ENCODE measurements at regions not wholly inside any gene's neighbourhood (a gene's known extent, or its start where the extent isn't known, plus 50 kb on each side); places are given as distances from the start of the nearest gene placed in this dataset.

DNA sequence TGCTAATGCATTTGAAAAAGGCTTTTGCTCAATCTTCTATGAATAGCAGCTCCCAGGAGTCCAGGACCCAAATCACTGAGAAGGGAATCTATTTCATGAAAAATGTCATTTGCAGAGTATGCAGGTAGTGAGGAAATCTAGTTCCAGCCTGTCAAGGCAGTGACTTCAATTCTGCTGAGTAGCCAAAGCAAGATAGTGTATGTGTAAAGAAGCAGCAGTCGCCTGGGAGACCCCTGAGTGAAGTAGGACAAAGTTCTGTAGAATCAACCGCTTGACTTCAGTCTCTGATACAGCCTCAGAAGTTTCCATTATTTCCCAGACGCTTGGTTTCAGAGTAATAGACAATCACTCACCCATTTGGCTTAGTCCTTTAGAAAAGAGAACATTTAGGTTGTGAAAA is 435.6 kb upstream of the LRFN5 start:
- TF ChIP-seq, protein P1, sequence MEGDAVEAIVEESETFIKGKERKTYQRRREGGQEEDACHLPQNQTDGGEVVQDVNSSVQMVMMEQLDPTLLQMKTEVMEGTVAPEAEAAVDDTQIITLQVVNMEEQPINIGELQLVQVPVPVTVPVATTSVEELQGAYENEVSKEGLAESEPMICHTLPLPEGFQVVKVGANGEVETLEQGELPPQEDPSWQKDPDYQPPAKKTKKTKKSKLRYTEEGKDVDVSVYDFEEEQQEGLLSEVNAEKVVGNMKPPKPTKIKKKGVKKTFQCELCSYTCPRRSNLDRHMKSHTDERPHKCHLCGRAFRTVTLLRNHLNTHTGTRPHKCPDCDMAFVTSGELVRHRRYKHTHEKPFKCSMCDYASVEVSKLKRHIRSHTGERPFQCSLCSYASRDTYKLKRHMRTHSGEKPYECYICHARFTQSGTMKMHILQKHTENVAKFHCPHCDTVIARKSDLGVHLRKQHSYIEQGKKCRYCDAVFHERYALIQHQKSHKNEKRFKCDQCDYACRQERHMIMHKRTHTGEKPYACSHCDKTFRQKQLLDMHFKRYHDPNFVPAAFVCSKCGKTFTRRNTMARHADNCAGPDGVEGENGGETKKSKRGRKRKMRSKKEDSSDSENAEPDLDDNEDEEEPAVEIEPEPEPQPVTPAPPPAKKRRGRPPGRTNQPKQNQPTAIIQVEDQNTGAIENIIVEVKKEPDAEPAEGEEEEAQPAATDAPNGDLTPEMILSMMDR (IDR thresholded peaks at IDR 0.05; ENCODE audit: low read depth, low read length) = no peak
- no peak for DNase-seq
- Histone ChIP-seq H3K4me3 (ENCODE audit: low read depth, low read length) (no peak overlapping the region), H3K36me3 (no peaks in the 10 kb centered on the region), H3K9me3 (ENCODE audit: severe bottlenecking) (no peaks in the 10 kb centered on the region), H3K27ac (no peak overlapping the region), H3K27me3 (ENCODE audit: insufficient read depth, low read depth, severe bottlenecking) (peaks cover 21% of the 10 kb centered on the region)

DNA sequence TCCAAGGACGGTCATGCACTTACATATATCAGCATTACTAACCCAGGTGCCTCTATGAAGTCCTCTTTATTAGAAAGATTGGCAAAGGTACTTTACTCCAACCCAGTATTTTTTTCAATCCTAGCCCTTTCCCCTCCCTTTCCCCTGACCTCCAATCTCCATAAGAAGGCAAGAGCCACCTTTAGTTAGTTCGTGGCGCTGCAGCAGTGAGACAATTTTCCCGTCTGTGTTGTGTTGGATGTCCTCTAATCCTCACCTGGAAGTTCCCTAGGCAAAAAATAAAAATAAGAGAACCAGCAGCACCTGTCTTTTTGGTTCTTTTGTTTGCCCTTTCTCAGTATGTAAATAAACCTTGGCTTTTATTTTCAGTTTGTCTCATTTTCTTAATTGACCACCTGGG is 439.6 kb upstream of the LRFN5 start:
- Histone ChIP-seq H3K27ac (no peak overlapping the region), H3K4me3 (ENCODE audit: low read depth, low read length) (no peak overlapping the region), H3K9me3 (ENCODE audit: severe bottlenecking) (no peaks in the 10 kb centered on the region), H3K36me3 (no peaks in the 10 kb centered on the region), H3K27me3 (ENCODE audit: insufficient read depth, low read depth, severe bottlenecking) (peaks cover 11% of the 10 kb centered on the region)
- TF ChIP-seq, protein P1 (IDR thresholded peaks at IDR 0.05; ENCODE audit: low read depth, low read length) = no peak
- no peak for DNase-seq

DNA sequence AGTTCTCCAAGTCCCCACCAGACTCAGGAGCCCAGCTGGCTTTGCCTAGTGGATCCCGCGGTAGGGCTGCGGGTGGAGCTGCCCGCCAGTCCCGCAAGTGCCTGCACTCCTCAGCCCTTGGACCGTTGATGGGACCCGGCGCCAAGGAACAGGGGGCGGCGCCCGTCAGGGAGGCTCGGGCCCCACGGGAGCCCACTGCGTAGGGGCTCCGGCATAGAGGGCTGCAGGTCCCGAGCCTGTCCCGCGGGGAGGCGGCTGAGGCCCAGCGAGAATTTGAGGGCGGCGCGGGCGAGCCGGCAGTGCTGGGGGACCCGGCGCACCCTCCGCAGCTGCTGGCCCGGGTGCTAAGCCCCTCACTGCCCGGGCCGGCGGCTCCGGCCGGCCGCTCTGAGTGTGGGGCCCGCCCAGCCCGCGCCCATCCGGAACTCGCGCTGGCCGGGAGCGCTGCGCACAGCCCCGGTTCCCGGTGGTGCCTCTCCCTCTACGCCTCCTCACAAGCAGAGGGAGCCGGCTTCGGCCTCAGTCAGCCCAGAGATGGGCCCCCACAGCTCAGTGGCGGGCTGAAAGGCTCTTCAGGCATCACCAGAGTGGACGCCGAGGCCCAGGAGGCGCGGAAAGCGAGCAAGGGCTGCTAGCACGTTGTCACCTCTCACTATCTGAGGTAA is 452.4 kb upstream of the LRFN5 start:
- Histone ChIP-seq H3K36me3 (no peaks in the 10 kb centered on the region), H3K27ac (no peak overlapping the region), H3K9me3 (ENCODE audit: severe bottlenecking) (no peaks in the 10 kb centered on the region), H3K27me3 (ENCODE audit: insufficient read depth, low read depth, severe bottlenecking) (peaks cover 34% of the 10 kb centered on the region), H3K4me3 (ENCODE audit: low read depth, low read length) (no peak overlapping the region)
- TF ChIP-seq, protein P1 (IDR thresholded peaks at IDR 0.05; ENCODE audit: low read depth, low read length) = no peak
- no peak for DNase-seq

DNA sequence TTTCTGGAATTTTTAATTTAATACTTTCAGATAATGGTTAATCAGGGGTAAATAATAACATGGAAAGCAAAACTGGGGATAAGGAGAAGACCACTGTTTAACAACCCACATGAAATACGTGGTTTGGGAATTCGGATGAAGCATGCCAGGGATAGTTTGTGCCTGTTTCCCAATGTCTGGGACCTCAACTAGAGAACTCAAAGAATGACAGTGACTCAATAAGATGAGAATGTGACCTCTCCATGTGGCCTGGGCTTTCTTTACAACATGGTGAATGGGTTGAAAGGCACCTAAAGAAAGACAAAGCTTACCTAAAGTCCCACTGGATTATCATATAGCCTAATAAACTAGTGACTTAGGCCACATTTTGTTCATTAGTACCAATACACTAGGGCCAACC is 460.3 kb upstream of the LRFN5 start:
- no peak for DNase-seq
- peaks cover 38% of the 10 kb centered on the region for H3K27me3 ChIP-seq (ENCODE audit: insufficient read depth, low read depth, severe bottlenecking)
- no peak overlapping the region for H3K4me3 ChIP-seq (ENCODE audit: low read depth, low read length)
- H3K27ac ChIP-seq = no peak overlapping the region
- no peaks in the 10 kb centered on the region for H3K9me3 ChIP-seq (ENCODE audit: severe bottlenecking)
- H3K36me3 ChIP-seq = no peaks in the 10 kb centered on the region
- TF ChIP-seq, protein P1 (IDR thresholded peaks at IDR 0.05; ENCODE audit: low read depth, low read length) = no peak

DNA sequence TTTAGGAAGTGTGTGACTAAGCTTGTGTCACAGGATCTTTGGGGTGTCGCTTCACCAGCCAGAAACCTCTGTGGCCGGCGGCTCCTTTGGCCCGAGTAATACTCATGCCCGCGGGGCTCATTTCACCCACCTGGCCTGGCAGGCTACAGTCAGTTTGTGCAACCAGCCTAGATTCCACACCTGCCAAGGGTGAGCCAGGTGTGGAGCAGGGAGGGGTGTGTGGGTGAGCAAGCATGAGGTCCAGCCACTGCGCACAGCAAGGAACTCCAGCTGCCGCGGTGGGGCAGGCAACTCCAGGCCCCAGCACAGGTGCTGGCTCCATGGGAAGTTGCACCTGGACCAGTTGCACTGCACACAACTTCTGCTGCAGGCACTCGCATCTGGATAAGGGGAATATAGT is 462.3 kb upstream of the LRFN5 start:
- DNase-seq = no peak
- H3K36me3 ChIP-seq = no peaks in the 10 kb centered on the region
- TF ChIP-seq, protein P1 (IDR thresholded peaks at IDR 0.05; ENCODE audit: low read depth, low read length) = no peak

DNA sequence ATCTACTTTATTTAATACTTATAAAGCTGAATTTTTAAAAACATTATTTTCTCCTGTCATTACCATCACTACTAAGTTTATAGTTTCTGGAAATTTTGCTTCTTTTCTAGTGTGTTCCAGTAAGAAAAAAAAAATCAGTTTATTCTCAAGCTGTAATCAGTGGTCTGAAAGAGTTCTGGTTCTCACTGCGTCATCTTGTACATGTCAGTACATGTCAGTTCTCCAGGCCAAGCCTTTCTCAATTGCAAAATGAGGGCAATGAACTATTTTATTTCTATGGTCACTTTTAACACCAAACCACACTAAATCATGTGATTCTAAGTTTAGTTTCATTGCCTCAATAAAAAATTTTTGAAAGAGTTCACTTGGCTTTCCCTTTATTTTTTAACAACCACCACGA is 468.9 kb upstream of the LRFN5 start:
- Histone ChIP-seq H3K4me3 (ENCODE audit: low read depth, low read length) (no peak overlapping the region), H3K27ac (no peak overlapping the region), H3K27me3 (ENCODE audit: insufficient read depth, low read depth, severe bottlenecking) (peaks cover 17% of the 10 kb centered on the region), H3K9me3 (ENCODE audit: severe bottlenecking) (no peaks in the 10 kb centered on the region), H3K36me3 (no peaks in the 10 kb centered on the region)
- DNase-seq = no peak
- TF ChIP-seq, protein P1 (IDR thresholded peaks at IDR 0.05; ENCODE audit: low read depth, low read length) = no peak

More for the DNA sequence above, 462.3 kb upstream of the LRFN5 start:
- no peak overlapping the region for H3K4me3 ChIP-seq (ENCODE audit: low read depth, low read length)
- no peaks in the 10 kb centered on the region for H3K9me3 ChIP-seq (ENCODE audit: severe bottlenecking)
- peaks cover 35% of the 10 kb centered on the region for H3K27me3 ChIP-seq (ENCODE audit: insufficient read depth, low read depth, severe bottlenecking)
- no peak overlapping the region for H3K27ac ChIP-seq

Data from WERI-Rb-1 (cell line).